ENCODE measurements at regions not wholly inside any gene's neighbourhood (a gene's known extent, or its start where the extent isn't known, plus 50 kb on each side); places are given as distances from the start of the nearest gene placed in this dataset.

- TF ChIP-seq POLR2A (IDR thresholded peaks at IDR 0.05) (no peak), EP300 (IDR thresholded peaks at IDR 0.05) (no peak), CTCF (IDR thresholded peaks at IDR 0.05) (no peak), POLR2AphosphoS5 (IDR thresholded peaks at IDR 0.05) (no peak)
- no peak for ATAC-seq
- Histone ChIP-seq H3K27ac (no peak overlapping the region), H3K4me3 (no peak overlapping the region), H3K36me3 (no peaks in the 10 kb centered on the region), H3K27me3 (no peaks in the 10 kb centered on the region), H3K4me1 (peaks cover 0 to 43% (median 0%) of the 10 kb centered on the region in 3 donors), H3K9me3 (no peaks in the 10 kb centered on the region)
- WGBS, 2 donors (ENCODE audit: low coverage in 1 of 2), result 53 to 73% methylated on average over 7 to 8 of the region's 15 CpGs
Observed at GRCh38 chr6:170092826-170093225, 198.1 kb downstream of the DLL1 start.

- no peaks in the 10 kb centered on the region for H3K27me3 ChIP-seq
- no peak for TF ChIP-seq POLR2AphosphoS5 (IDR thresholded peaks at IDR 0.05)
- no peak for TF ChIP-seq POLR2A (IDR thresholded peaks at IDR 0.05)
- TF ChIP-seq CTCF (IDR thresholded peaks at IDR 0.05), result no peak
- TF ChIP-seq EP300 (IDR thresholded peaks at IDR 0.05), result no peak
- 97 to 100% methylated on average over 3 to 7 of the region's 30 CpGs for WGBS, 2 donors (ENCODE audit: low coverage in 1 of 2)
Observed at GRCh38 chr6:170091639-170092579, 199.0 kb downstream of the DLL1 start.

GRCh38 chr6:170091000-170091638 is 199.8 kb downstream of the DLL1 start:
- no peak for ATAC-seq
- no peaks in the 10 kb centered on the region for H3K27me3 ChIP-seq
- no peak overlapping the region for H3K27ac ChIP-seq
- WGBS, 2 donors (ENCODE audit: low coverage in 1 of 2), result 87 to 100% methylated on average over 1 to 3 of the region's 18 CpGs
- peaks cover 0 to 37% (median 7%) of the 10 kb centered on the region in 3 donors for H3K4me1 ChIP-seq
- TF ChIP-seq POLR2A (IDR thresholded peaks at IDR 0.05) (no peak), EP300 (IDR thresholded peaks at IDR 0.05) (no peak), CTCF (IDR thresholded peaks at IDR 0.05) (no peak), POLR2AphosphoS5 (IDR thresholded peaks at IDR 0.05) (no peak)
- H3K36me3 ChIP-seq, result no peaks in the 10 kb centered on the region
- no peaks in the 10 kb centered on the region for H3K9me3 ChIP-seq
- H3K4me3 ChIP-seq, result no peak overlapping the region

More at GRCh38 chr6:170091639-170092579, 199.0 kb downstream of the DLL1 start:
- no peaks in the 10 kb centered on the region for H3K36me3 ChIP-seq
- ATAC-seq, result no peak
- no peak overlapping the region for H3K4me3 ChIP-seq
- H3K4me1 ChIP-seq, result peaks cover 0 to 38% (median 1%) of the 10 kb centered on the region in 3 donors
- H3K27ac ChIP-seq, result no peak overlapping the region
- no peaks in the 10 kb centered on the region for H3K9me3 ChIP-seq

GRCh38 chr6:170090561-170090960 is 200.3 kb downstream of the DLL1 start:
- Histone ChIP-seq H3K4me1 (peaks cover 0 to 35% (median 7%) of the 10 kb centered on the region in 3 donors), H3K36me3 (no peaks in the 10 kb centered on the region), H3K27ac (no peak overlapping the region), H3K27me3 (no peaks in the 10 kb centered on the region), H3K4me3 (no peak overlapping the region), H3K9me3 (no peaks in the 10 kb centered on the region)
- no peak for TF ChIP-seq POLR2A (IDR thresholded peaks at IDR 0.05)
- no peak for TF ChIP-seq CTCF (IDR thresholded peaks at IDR 0.05)
- no peak for TF ChIP-seq EP300 (IDR thresholded peaks at IDR 0.05)
- no peak for TF ChIP-seq POLR2AphosphoS5 (IDR thresholded peaks at IDR 0.05)
- WGBS, 2 donors (ENCODE audit: low coverage in 1 of 2), result 78 to 79% methylated on average over 7 to 10 of the region's 12 CpGs
- ATAC-seq, result no peak

All from gastroesophageal sphincter (tissue), 4 donors.